SK-MEL-5 (cell line): ENCODE measurements at regions not wholly inside any gene's neighbourhood (a gene's known extent, or its start where the extent isn't known, plus 50 kb on each side); places are given as distances from the start of the nearest gene placed in this dataset.

Source experiments
- DNase-seq: peaks from one replicate; pipeline ENCODE4 v3.0.0-alpha.2; 2016; ENCODE audit warnings: low read depth, low spot score
- in situ Hi-C: cut with HindIII; loops from 2 replicates; pipeline ENCODE4 v1.10.0; 2016; ENCODE audit warnings: low sequenced_read_pairs, high pct_unique_total_duplicates, low pct_unique_long_range_greater_than_20kb

- in situ Hi-C loops, result no loop called here
- DNase-seq, result peak; percentile 89
Observed at GRCh38 chr6:6907286-6907685, 200.5 kb upstream of the RREB1 start.

- DNase-seq, result no peak
- in situ Hi-C loops, result no loop called here
Observed at GRCh38 chr6:6908121-6908520, 199.6 kb upstream of the RREB1 start.

GRCh38 chr6:6909111-6909510 lies 198.7 kb upstream of the RREB1 start:
- in situ Hi-C loops, result no loop called here
- DNase-seq, result no peak

GRCh38 chr6:6910734-6911295 lies 196.9 kb upstream of the RREB1 start:
- in situ Hi-C loops, result no loop called here
- DNase-seq, result no peak

- DNase-seq, result no peak
- in situ Hi-C loops, result no loop called here
Observed at GRCh38 chr6:6911391-6911790, 196.4 kb upstream of the RREB1 start.

- peak; percentile 55 for DNase-seq
- in situ Hi-C loops, result no loop called here
Observed at GRCh38 chr6:6912817-6913744, 194.7 kb upstream of the RREB1 start.

- in situ Hi-C loops, result no loop called here
- DNase-seq, result peak; percentile 46
Observed at GRCh38 chr6:6915219-6915618, 192.5 kb upstream of the RREB1 start.

- in situ Hi-C loops, result no loop called here
- DNase-seq, result no peak
Observed at GRCh38 chr6:6915813-6916547, 191.8 kb upstream of the RREB1 start.

GRCh38 chr6:6916598-6916997 lies 191.2 kb upstream of the RREB1 start:
- DNase-seq, result no peak
- in situ Hi-C loops, result no loop called here

- in situ Hi-C loops, result no loop called here
- DNase-seq, result peak; percentile 19
Observed at GRCh38 chr6:6918216-6918983, 189.4 kb upstream of the RREB1 start.

- in situ Hi-C loops, result no loop called here
- DNase-seq, result no peak
Observed at GRCh38 chr6:6919173-6919572, 188.6 kb upstream of the RREB1 start.

- no peak for DNase-seq
- in situ Hi-C loops, result no loop called here
Observed at GRCh38 chr6:6920114-6920986, 187.4 kb upstream of the RREB1 start.

- in situ Hi-C loops, result no loop called here
- no peak for DNase-seq
Observed at GRCh38 chr6:6920987-6921313, 186.8 kb upstream of the RREB1 start.

- no peak for DNase-seq
- in situ Hi-C loops, result no loop called here
Observed at GRCh38 chr6:6922166-6922565, 185.6 kb upstream of the RREB1 start.

GRCh38 chr6:6923605-6924004 lies 184.2 kb upstream of the RREB1 start:
- no peak for DNase-seq
- in situ Hi-C loops, result no loop called here

- DNase-seq, result no peak
- in situ Hi-C loops, result no loop called here
Observed at GRCh38 chr6:6924708-6925107, 183.1 kb upstream of the RREB1 start.
